Activated T-cell treated with anti-CD3 and anti-CD28 coated beads, Interleukin-2, amount 50 U/mL, for 72 hours (primary cell): ENCODE measurements at regions not wholly inside any gene's neighbourhood (a gene's known extent, or its start where the extent isn't known, plus 50 kb on each side); places are given as distances from the start of the nearest gene placed in this dataset.

Experiments
- ATAC-seq, 2 donors: fragments of 150-1000 bp; cut with Tn5 transposase; replicated peaks in 1 of 2; 2 replicates each; pipeline ENCODE4 v1.10.0; 2021; ENCODE audit warnings: moderate library complexity in 2 of 2, mild to moderate bottlenecking in 1 of 2
- DNase-seq, 2 donors: peaks; one replicate each; pipeline ENCODE4 v3.0.0; 2021 to 2022; ENCODE audit warnings: mixed read lengths in 1 of 2
- H3K27ac Mint-ChIP-seq: one replicate; pipeline ENCODE4 v1.8.0; 2022; ENCODE audit warnings: mild to moderate bottlenecking, moderate library complexity, mixed read lengths
- H3K27me3 Mint-ChIP-seq: one replicate; pipeline ENCODE4 v1.8.0; 2022; ENCODE audit warnings: low read depth, mixed read lengths
- H3K36me3 Mint-ChIP-seq, 2 donors: one replicate each; pipeline ENCODE4 v1.8.0; 2022; ENCODE audit warnings: mixed read lengths in 2 of 2, mild to moderate bottlenecking in 1 of 2; ENCODE audit not compliant: insufficient read depth in 2 of 2
- H3K4me1 Mint-ChIP-seq: one replicate; pipeline ENCODE4 v1.8.0; 2022; ENCODE audit warnings: low read depth, mixed read lengths
- H3K4me3 Mint-ChIP-seq, 2 donors: one replicate each; pipeline ENCODE4 v1.8.0; 2022; ENCODE audit warnings: mild to moderate bottlenecking in 2 of 2, mixed read lengths in 2 of 2, moderate library complexity in 2 of 2
- H3K9me3 Mint-ChIP-seq, 2 donors: one replicate each; pipeline ENCODE4 v1.8.0; 2022; ENCODE audit warnings: mixed read lengths in 2 of 2

DNA sequence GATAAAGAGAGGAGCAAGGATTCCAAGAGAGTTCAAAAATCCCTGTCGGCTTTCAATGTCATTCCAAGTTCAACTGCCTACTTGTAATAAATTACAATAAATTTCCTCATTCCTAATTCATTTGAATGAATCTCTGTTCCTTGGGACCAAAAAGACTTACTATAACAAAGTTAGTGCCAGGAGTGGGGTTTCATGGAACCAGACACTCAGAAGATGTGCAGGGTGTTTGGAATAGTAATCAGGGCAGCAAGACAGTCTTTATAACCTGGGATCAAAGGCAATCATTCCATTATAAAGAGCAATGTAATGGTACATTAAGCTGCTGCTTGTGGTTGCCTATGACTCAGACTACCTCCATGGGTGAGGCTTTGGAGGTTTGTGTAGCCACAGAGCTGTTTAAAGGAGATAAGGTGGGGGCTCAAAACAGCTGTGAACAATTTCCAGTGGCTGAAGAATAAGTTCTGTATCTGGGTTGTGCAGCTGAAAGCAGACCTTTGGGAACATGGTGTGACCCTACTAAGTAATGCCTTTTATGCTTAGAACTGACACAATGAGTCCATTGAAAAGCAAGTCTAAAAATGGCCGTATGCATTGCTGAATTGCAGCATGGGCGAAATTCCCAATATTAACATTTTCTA lies 159.9 kb downstream of the LINC00237 start:
- Mint-ChIP-seq H3K4me3 (no peak overlapping the region), H3K27ac (no peak overlapping the region), H3K4me1 (no peaks in the 10 kb centered on the region), H3K9me3 (peaks cover 0 to 4% of the 10 kb centered on the region in 2 donors), H3K27me3 (peaks cover 20% of the 10 kb centered on the region), H3K36me3 (peaks cover 0 to 1% of the 10 kb centered on the region in 2 donors)
- ATAC-seq (no peak), DNase-seq (no peak)

DNA sequence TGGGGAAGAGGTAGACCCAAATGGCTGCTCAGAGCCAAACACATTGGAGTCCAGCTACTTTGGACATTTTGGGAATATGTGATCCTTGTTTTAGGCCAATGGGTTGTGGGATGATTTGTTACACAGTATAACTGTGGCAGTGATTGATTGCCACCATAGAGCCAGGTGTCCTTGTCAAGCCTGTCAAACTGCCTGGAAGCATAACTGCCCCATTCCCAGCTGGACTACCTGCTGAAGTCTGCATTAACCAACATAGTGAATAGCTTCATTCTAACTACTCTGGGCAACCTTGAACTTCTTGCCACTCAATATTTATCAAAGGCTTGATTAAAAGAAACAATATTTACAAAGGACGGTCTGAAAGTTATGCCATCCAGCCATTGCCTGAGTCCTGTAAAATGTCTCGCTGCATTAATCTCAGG lies 164.7 kb downstream of the LINC00237 start:
- Mint-ChIP-seq H3K4me3 (no peak overlapping the region), H3K4me1 (no peaks in the 10 kb centered on the region), H3K27ac (no peak overlapping the region), H3K9me3 (peaks cover 0 to 4% of the 10 kb centered on the region in 2 donors), H3K27me3 (peaks cover 20% of the 10 kb centered on the region), H3K36me3 (peaks cover 0 to 1% of the 10 kb centered on the region in 2 donors)
- DNase-seq (no peak), ATAC-seq (no peak)

DNA sequence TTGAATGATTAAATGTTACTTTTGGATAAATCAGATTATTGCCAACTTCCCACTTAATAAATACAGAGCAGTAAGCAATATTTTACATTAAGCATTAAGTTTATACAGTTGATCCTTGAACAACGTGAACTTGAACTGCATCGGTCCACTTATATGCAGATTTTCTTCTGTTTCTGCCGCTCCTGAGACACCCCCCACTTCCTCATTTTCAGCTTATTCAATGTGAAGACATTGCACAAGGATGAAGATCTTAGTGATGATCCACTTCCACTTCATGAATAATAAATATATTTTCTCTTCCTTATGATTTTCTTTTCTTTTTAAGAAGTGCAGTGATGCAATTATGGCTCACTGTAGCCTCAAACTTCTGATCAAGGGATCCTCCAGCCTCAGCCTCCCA lies 167.2 kb downstream of the LINC00237 start:
- Mint-ChIP-seq H3K27me3 (peaks cover 13% of the 10 kb centered on the region), H3K4me1 (no peaks in the 10 kb centered on the region), H3K9me3 (no peaks in the 10 kb centered on the region), H3K27ac (no peak overlapping the region), H3K36me3 (no peaks in the 10 kb centered on the region), H3K4me3 (no peak overlapping the region)
- no peak for ATAC-seq
- no peak for DNase-seq

DNA sequence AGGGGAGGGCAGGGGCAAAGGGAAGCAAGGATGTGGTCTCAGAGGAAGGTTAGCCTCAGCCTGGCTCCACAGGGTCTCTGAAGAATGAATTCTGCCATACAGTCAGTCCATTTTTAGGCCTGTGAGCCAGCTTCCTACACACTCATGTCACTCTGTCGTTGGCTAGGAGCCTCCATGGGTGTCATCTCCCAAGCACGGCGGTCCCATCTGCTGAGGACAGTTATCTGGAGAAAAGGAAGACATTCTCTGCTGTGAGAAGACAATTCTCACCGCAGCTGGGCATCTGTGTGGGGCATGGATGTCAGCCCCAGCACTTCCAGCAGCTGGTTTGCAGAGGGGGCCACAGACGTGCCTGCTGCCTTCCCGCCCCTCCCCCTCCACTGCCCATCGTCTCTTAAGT lies 167.6 kb downstream of the LINC00237 start:
- H3K4me1 Mint-ChIP-seq, result no peaks in the 10 kb centered on the region
- ATAC-seq (no peak), DNase-seq (no peak)
- no peaks in the 10 kb centered on the region for H3K9me3 Mint-ChIP-seq
- H3K36me3 Mint-ChIP-seq, result no peaks in the 10 kb centered on the region
- H3K27me3 Mint-ChIP-seq, result peaks cover 13% of the 10 kb centered on the region
- H3K27ac Mint-ChIP-seq, result no peak overlapping the region
- H3K4me3 Mint-ChIP-seq, result no peak overlapping the region

DNA sequence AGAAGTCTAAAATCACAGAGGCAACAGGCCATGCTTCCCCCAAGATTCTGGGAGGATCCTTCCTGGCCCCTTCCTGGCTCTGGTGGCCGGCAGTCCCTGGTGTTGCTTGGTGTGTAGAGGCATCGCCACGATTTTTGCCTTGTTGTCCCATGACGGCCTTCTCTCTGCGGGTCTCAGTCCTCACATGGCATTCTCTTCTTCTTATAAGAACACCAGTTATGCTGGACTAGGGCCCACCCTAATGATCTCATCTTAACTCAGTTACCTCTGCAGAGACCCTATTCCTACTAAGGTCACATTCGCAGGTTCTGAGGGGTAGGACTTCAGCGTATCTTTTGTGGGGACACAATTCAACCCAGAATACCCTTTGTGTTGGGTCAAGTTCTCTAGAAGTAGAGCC lies 168.0 kb downstream of the LINC00237 start:
- H3K27me3 Mint-ChIP-seq, result peaks cover 10% of the 10 kb centered on the region
- H3K9me3 Mint-ChIP-seq, result no peaks in the 10 kb centered on the region
- H3K27ac Mint-ChIP-seq, result no peak overlapping the region
- H3K36me3 Mint-ChIP-seq, result no peaks in the 10 kb centered on the region
- DNase-seq (no peak), ATAC-seq (no peak)
- H3K4me3 Mint-ChIP-seq, result no peak overlapping the region
- H3K4me1 Mint-ChIP-seq, result no peaks in the 10 kb centered on the region

DNA sequence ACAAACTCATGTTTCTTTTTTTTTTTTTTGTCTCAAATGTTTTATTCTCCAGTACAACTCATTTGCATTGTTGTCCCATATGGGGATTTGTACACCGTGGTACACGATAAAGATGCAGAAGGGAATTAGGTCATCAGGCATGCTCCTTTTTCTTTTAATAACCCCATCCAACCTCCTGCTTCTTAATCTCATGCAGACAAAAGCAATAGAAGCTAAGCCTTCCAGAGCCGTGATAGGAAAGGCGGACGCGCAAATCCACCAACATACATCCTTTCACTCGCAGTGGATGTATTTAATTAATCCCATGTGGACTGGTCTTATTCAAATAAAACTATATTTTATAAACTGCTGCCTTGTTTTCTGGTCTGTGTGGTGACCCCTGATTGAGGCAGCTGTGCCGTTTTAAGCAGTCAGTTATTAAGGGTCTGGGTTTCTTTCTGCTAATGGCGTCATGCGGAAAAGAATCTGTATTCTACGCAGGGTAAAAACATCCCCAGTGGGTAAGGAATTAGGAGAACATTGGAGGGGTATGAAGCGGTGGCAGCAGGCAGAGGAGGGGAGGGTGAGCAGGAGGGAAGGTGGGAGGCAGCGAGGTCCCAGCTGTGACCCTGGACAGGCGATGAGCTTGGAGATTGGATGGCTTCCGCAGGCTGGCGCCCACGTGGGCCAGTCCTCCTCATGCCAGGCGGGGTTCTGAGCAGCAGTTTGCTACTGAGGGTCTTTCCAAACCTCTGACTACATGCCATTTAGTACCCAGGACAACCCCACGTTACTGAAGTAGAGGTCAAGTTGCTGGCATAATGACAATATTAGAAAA lies 172.8 kb downstream of the LINC00237 start:
- H3K4me1 Mint-ChIP-seq, result no peaks in the 10 kb centered on the region
- H3K27me3 Mint-ChIP-seq, result peaks cover 6% of the 10 kb centered on the region
- ATAC-seq (no peak), DNase-seq (no peak)
- H3K36me3 Mint-ChIP-seq, result no peaks in the 10 kb centered on the region
- H3K9me3 Mint-ChIP-seq, result no peaks in the 10 kb centered on the region
- H3K4me3 Mint-ChIP-seq, result no peak overlapping the region
- H3K27ac Mint-ChIP-seq, result no peak overlapping the region

DNA sequence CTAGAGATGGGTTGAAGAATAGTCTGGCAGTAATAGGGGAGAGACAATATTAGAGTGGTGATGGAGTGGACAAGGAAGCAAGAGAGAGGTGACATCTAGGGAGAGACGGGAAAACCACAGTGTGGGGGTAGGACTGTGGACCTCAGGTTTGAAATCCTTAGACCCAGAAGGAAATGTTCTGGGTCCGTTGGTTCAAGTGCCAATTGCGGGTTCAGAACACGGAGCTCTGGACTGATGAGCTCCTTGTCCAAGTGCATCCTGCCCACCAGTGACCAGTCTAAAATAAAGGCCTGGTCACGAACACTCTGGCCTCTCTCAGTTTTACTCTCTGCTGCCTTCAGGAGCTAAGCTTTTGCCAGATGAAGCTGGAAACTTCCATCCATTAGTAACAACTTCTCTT lies 174.0 kb downstream of the LINC00237 start:
- H3K9me3 Mint-ChIP-seq, result no peaks in the 10 kb centered on the region
- H3K27me3 Mint-ChIP-seq, result peaks cover 6% of the 10 kb centered on the region

DNA sequence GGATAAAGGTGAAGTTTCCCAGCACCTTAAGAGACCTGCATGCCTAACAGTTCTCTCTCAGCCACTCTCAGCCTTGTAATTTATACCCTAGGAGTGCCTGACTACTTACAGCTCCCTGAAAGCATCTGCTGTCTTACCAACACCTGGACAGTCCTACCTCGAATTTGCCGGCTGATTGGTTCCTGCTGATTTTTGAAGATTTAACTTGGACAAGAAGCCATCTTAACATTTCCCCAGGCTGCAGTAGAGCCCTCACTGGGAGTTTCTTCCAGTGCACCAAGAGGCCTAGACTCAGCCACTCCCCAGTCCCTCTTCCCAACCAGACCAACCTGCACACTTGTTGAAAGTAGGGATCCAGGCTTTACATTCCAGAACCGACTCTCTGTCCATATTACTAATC lies 174.5 kb downstream of the LINC00237 start:
- H3K9me3 Mint-ChIP-seq, result no peaks in the 10 kb centered on the region
- no peaks in the 10 kb centered on the region for H3K36me3 Mint-ChIP-seq
- no peak overlapping the region for H3K4me3 Mint-ChIP-seq
- DNase-seq (no peak), ATAC-seq (no peak)
- no peak overlapping the region for H3K27ac Mint-ChIP-seq
- H3K27me3 Mint-ChIP-seq, result peaks cover 6% of the 10 kb centered on the region
- H3K4me1 Mint-ChIP-seq, result no peaks in the 10 kb centered on the region

More for the DNA sequence above, 174.0 kb downstream of the LINC00237 start:
- ATAC-seq (no peak), DNase-seq (no peak)
- no peak overlapping the region for H3K27ac Mint-ChIP-seq
- no peaks in the 10 kb centered on the region for H3K4me1 Mint-ChIP-seq
- no peak overlapping the region for H3K4me3 Mint-ChIP-seq
- no peaks in the 10 kb centered on the region for H3K36me3 Mint-ChIP-seq

DNA sequence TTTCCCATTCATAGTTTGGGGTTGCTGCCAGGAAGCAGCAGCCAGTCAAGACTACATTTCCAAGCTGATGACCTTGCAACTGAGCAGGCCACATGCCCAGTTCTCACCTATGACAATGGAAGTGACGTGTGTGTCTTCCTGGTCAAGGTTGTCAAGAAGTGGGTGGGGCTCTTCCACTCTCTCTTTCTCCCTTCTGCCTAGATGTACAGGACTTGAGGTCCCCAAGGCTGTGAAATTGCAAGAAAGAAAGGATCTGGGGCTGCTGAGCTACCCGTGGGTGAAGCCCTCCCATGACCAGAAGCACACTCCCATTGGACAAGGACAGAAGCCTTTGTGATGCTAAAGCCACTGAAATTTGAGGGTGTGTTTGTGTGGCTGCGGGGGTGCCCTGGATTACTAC lies 175.1 kb downstream of the LINC00237 start:
- ATAC-seq (no peak), DNase-seq (no peak)
- no peak overlapping the region for H3K27ac Mint-ChIP-seq
- no peaks in the 10 kb centered on the region for H3K9me3 Mint-ChIP-seq
- no peaks in the 10 kb centered on the region for H3K36me3 Mint-ChIP-seq
- H3K4me1 Mint-ChIP-seq, result no peaks in the 10 kb centered on the region
- H3K27me3 Mint-ChIP-seq, result peaks cover 6% of the 10 kb centered on the region
- no peak overlapping the region for H3K4me3 Mint-ChIP-seq

DNA sequence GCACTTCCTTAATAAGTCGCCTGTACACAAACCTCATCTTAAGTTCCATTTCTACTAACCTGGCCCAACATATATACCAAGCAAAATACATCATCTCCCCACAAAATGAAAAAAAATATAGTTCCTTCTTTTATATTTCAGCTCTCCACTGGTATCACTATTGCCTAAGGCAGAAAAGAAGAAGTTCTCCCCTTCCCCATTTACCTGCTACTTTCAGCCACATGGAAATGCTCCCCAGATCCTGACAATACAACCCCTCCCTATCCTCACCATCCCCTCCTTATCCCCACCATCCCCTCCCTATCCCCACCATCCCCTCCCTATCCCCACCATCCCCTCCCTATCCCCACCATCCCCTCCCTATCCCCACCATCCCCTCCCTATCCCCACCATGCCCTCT lies 175.7 kb downstream of the LINC00237 start:
- Mint-ChIP-seq H3K9me3 (no peaks in the 10 kb centered on the region), H3K27ac (no peak overlapping the region), H3K27me3 (peaks cover 6% of the 10 kb centered on the region), H3K4me1 (no peaks in the 10 kb centered on the region), H3K4me3 (no peak overlapping the region), H3K36me3 (no peaks in the 10 kb centered on the region)
- DNase-seq (no peak), ATAC-seq (no peak)

DNA sequence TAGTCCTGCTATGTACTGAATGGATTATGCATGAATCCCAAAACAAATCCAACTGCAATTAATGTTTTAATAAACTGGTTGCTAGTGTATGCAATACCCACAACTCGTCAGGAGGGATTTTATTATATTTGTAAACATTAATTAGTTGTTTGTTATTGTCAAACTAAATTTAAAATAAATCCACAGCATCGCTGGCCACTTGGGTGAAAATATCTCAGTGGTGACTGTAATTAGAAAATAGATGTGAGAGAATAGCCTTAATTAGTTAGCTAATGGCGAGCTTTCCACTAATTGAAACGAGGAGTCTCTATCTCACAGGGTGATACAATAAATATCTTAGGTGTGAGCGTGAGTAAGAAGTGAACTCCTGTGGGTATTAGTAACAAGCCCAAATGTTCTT lies 176.8 kb downstream of the LINC00237 start:
- no peaks in the 10 kb centered on the region for H3K9me3 Mint-ChIP-seq

DNA sequence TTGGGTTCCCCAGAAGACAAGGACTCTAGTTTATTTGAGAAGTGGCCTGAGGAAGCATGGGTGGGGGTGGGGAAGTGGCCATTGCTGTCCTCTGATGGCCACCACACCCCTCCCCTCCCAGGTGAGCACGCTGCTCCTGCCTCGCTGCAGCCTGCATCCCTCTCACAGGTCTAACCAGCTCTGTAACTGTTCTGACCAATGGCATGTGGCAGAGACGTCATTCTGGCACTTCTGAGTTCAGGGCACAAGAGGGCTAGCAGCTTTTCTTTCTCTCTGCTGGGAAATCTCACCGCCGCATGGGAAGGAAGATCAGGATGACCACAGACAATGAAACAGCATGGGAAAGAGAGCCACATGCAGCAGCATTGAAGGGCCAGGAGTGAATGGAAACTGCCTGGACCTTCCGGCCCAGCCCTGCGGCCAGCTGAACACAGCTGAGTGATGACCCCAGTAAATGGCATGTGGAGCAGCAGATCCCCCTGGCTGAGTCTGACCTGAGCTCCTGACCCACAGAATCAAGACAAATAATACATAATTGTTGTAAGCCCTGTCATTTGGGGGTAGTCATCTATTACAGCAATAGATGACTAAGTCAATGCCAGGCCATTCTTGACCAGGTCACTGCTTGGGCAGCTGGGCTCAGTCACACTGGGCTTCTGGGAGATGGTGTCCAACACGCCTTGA lies 179.8 kb downstream of the LINC00237 start:
- Mint-ChIP-seq H3K27me3 (peaks cover 20% of the 10 kb centered on the region), H3K9me3 (no peaks in the 10 kb centered on the region), H3K36me3 (no peaks in the 10 kb centered on the region), H3K27ac (no peak overlapping the region), H3K4me1 (no peaks in the 10 kb centered on the region), H3K4me3 (no peak overlapping the region)
- DNase-seq (no peak), ATAC-seq (no peak)

More for the DNA sequence above, 176.8 kb downstream of the LINC00237 start:
- no peak for DNase-seq
- Mint-ChIP-seq H3K36me3 (no peaks in the 10 kb centered on the region), H3K4me1 (no peaks in the 10 kb centered on the region), H3K27ac (no peak overlapping the region), H3K27me3 (peaks cover 6% of the 10 kb centered on the region), H3K4me3 (no peak overlapping the region)
- no peak for ATAC-seq

DNA sequence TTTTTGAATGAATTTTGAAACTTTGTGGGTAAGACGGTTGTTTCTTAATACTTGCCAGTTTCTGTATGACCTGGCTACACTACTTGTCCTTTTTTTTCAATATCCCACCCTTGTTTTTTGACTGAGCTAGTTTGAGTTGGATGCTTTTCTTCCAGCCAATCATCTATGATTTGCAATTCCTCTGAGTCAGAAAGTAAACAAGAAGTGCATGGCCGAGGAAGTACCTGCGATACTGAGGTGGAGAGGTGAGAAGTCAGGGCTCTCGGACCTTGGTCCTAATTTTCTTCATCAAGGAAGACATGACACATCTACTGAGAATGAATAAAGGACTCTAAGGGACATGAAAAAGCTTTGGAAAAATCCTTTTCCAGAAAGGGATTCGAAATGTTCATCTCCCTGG lies 185.7 kb downstream of the LINC00237 start:
- H3K27ac Mint-ChIP-seq, result no peak overlapping the region
- H3K9me3 Mint-ChIP-seq, result peaks cover 3 to 7% of the 10 kb centered on the region in 2 donors
- no peak overlapping the region for H3K4me3 Mint-ChIP-seq
- DNase-seq (no peak), ATAC-seq (no peak)
- peaks cover 0 to 2% of the 10 kb centered on the region in 2 donors for H3K36me3 Mint-ChIP-seq
- H3K4me1 Mint-ChIP-seq, result no peaks in the 10 kb centered on the region
- H3K27me3 Mint-ChIP-seq, result peaks cover 15% of the 10 kb centered on the region
